ACHN (cell line): ENCODE measurements at regions not wholly inside any gene's neighbourhood (a gene's known extent, or its start where the extent isn't known, plus 50 kb on each side); places are given as distances from the start of the nearest gene placed in this dataset.
"Not testable (repeated sequence)": the region's sequence is repeated elsewhere in the genome, so short reads cannot be mapped to it uniquely, and the experiment has no call there.

ENCODE experiments used
- DNase-seq: peaks from one replicate; pipeline ENCODE4 v3.0.0-alpha.2; 2015
- in situ Hi-C: cut with HindIII; loops from 2 replicates; pipeline ENCODE4 v1.10.0; 2017; ENCODE audit warnings: low sequenced_read_pairs, low pct_ligation_motif_present, low pct_unique_long_range_greater_than_20kb

DNA sequence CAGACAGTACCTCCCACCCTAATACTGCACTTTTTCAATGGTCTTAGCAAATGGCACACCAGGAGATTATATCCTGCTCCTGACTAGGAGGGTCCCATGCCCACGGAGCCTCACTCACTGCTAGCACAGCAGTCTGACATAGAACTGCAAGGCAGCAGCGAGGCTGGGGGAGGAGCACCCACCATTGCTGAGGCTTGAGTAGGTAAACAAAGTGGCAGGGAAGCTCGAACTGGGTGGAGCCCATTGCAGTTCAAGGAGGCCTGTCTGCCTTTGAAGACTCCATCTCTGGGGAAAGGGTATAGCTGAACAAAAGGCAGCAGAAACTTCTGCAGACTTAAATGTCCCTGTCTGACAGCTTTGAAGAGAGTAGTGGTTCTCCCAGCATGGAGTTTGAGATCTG is 544.5 kb upstream of the HTR1E start:
- in situ Hi-C loops, DNase-seq: not testable (repeated sequence)

DNA sequence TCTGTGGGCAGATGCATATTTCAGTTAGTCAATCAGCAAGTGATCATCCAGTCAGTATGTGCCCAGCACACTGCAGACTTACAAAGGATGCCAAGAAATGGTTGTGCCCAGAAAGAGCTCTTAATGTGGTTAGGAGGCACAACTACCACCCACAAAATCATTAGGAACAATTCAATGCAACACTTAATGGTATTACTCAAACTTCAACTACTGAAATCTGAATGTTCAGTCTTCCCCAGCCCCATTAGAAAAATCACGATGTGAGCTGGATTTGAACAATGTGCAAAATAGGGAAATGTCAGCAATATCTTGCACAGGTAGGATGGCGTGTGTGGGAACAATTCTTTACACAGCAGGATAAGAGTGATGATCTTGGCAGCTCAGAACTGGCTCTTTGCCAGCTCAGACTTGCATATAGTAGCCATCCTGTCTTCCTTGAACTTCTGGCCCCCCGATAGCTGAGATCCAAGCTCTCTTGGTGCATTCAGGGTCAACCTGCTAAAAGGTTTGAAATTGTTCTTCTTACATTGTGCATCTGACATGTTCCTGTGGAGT is 556.7 kb upstream of the HTR1E start:
- in situ Hi-C loops = no loop called here
- no peak for DNase-seq

DNA sequence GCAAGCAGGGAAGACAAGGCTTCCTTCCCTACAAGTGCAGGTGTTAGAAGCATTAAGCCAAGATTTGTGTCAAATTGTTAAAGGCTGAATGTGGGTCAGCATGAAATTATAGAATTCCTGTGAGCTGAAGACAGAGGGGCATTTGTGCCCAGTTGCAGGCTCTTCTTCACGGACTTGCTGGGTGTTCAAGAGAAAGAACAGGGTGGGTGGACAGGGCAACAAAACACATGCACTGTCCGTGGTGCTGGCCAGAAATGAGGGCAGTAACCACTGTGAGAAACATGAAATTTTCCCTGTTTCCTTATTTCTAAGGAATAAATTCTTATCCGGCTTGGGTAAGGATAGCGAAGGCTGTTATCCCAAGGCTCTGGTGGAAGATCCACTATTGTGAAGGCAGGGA is 579.5 kb upstream of the HTR1E start:
- no peak for DNase-seq
- in situ Hi-C loops = no loop called here

DNA sequence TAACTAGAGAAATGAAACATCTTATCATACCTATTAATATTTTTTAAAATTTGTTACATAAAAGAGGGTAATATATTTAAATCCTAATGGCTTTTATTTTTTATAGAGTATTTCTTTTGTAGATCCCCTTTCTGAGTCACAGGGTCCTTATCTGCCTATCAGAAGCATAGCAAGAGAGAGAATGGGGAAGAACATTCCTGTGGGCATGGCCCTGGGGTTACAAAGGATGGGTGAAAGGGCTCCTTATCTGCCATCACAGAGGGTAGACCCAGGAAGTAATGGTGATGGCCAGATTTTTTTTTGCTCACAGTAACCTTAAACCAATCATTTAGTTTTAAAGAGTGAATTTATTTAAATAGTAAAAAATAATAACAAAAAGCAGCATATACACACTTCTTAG is 582.1 kb upstream of the HTR1E start:
- in situ Hi-C loops = no loop called here
- no peak for DNase-seq

DNA sequence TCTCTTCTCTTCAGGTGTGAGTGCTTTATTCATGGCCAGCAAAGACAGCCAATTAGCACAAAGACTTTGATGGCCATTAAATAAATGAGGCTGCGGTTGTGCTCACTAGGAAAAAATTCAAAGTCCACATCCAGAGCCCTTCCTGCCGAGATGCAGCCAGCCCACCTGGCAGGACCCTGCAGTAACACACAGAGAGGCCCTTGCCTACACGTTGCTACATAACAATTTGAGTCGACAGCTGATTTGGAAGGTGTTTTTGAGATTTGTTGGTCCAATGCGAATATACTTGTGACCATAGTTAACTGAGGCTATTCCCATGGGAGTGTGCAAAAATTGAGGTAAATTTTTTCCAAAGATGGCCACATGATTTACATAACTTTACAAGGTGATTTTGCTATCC is 605.4 kb upstream of the HTR1E start:
- in situ Hi-C loops = no loop called here

DNA sequence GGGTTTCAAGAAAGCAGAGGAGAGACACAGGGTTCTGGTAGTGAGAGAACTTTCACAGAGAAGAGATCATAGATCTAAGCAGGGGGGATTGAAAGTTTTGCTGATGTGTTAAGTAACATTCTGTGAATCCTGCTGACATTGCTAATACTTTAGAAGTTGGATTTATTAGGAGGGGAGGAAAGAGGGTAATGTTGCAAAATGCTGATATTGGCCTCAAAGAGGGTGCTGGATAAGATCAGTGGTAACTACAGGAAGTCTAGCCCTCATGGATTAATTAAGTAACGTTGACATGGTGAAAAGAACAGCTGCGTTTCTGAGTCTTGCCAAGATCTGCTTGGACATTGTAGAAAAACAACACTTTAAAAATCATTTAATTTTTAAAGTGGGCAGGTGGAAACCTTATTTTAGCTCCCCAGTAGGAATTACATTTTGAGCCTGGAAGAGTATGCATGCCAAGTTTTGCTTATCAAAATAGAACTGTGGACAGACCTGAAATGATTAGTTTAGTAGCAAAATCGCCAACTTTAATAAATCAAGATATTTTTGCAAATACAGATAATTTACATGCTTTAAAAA is 606.0 kb upstream of the HTR1E start:
- DNase-seq = no peak

More for the DNA sequence above, 605.4 kb upstream of the HTR1E start:
- DNase-seq = no peak

DNA sequence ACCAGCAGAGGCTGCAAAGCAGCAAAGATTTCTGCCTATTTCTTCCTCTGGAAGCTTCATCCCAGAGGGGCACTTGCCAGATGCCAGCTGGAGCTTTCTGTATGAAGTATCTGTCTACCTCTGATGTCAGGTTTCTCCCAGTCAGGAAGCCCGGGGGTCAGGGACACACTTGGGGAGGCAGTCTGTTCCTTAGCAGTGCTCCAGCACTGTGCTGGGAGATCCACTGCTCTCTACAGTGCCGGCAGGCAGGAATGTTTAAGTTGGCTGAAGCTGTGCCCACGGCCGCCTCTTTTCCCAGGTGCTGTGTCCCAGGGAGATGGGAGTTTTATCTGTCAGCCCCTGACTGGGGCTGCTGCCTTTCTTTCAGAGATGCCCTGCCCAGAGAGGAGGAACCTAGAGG is 631.1 kb upstream of the HTR1E start:
- in situ Hi-C loops = no loop called here
- no peak for DNase-seq

More for the DNA sequence above, 606.0 kb upstream of the HTR1E start:
- in situ Hi-C loops = no loop called here

DNA sequence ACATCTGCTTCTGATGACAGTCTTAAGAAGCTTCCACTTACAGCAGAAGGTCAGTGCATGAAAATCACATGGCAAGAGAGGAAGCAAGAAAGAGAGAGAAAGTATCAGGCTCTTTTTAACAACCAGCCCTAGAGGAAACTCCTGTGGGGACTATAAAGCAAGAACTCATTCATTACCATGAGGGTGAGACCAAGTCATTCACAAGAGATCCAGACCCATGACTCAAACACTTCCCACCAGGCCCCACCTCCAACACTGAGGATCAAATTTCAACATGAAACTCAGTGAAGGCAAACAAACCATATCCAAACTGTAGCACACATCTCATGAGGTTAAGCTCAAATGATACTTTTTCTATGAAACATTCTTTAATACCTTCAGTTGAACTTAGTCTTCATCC is 643.2 kb upstream of the SYNCRIP start:
- in situ Hi-C loops = no loop called here

DNA sequence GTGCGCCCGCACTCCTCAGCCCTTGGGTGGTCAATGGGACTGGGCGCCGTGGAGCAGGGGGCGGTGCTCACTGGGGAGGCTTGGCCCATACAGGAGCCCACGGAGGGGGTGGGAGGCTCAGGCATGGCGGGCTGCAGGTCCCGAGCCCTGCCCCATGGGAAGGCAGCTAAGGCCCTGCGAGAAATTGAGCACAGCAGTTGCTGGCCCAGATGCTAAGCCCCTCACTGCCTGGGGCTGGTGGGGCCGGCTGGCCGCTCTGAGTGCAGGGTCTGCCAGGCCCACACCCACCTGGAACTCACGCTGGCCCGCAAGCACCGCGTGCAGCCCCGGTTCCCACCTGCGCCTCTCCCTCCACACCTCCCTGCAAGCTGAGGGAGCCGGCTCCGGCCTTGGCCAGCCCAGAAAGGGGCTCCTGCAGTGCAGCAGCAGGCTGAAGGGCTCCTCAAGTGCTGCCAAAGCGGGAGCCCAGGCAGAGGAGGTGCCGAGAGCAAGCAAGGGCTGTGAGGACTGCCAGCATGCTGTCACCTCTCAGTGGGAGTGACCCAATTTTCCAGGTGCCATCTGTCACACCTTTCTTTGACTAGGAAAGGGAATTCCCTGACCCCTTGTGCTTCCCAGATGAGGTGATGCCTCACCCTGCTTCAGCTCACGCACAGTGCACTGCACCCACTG is 642.3 kb upstream of the SYNCRIP start:
- DNase-seq, in situ Hi-C loops: not testable (repeated sequence)

More for the DNA sequence above, 643.2 kb upstream of the SYNCRIP start:
- DNase-seq = no peak

DNA sequence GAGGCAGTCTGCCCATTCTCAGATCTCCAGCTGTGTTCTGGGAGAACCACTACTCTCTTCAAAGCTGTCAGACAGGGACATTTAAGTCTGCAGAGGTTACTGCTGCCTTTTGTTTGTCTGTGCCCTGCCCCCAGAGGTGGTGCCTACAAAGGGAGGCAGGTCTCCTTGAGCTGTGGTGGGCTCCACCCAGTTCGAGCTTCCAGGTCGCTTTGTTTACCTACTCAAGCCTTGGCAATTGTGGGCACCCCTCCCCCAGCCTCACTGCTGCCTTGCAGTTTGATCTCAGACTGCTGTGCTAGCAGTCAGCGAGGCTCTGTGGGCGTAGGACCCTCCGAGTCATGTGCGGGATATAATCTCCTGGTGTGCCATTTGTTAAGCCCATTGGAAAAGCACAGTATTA is 640.9 kb upstream of the SYNCRIP start:
- in situ Hi-C loops, DNase-seq: not testable (repeated sequence)

DNA sequence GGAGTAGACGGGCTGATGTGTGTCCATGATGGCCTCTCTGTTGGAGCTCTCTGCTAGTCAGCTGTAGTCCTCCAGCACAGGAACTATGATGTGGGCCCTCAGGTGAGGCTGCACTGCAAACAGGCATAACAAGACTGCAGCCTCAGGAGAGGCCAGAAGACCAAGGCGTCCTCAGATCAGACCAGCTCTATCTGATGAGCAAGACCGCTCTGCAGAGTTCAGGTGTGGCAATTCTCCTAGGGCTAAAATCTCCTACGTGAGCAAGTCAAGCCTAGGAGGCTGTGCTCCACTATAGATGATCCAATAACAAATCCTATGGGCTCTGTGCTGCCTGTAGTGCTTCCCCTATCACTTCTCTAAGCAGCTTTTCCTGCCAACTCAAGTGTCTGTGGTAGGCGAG is 633.4 kb upstream of the SYNCRIP start:
- DNase-seq = no peak
- in situ Hi-C loops = no loop called here

DNA sequence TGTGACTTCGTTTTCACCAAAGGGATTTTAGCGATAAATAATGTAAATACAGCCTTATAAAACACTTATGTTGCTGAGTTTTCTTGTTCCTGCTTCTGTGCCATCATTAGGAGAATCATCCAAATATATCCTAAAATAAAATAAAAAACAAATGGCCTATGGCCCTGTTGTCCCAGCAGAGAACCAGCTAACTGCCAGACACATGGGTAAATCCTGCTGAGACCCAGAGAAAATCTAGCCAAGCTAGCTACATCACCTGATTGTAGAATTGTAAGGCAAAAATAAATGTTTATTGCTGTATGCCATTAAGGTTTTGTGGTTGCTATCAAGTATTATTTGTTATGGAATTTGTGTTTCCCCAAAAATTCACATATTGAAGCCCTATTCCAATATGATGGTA is 631.2 kb upstream of the SYNCRIP start:
- no peak for DNase-seq
- in situ Hi-C loops = no loop called here

DNA sequence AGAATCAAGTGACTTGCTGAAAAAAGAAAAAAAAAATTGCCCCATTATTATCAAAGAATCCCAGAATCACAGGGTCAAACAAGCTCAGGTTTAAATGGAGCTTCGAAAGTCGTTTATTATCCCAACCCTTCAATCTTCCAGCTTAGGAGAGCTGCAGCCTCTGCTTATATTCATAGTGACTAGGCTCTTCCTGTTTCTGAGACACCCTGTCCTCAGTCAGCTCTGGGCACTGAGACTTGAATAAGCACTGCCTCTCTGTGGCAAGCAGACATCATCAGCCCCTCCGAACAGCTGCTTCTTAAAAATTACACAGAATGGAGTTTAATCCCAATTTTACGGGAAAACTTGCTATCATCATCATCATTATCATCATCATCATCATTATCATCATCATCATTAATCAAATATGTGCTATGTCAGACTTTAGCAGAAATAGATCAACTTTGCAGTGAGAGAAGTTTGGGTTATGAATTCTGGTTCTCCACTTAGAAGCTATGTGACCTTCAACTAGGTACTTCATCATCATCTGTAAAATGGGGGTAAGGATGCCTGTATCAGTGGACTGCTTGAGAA is 614.0 kb upstream of the SYNCRIP start:
- DNase-seq = no peak
- in situ Hi-C loops = no loop called here

DNA sequence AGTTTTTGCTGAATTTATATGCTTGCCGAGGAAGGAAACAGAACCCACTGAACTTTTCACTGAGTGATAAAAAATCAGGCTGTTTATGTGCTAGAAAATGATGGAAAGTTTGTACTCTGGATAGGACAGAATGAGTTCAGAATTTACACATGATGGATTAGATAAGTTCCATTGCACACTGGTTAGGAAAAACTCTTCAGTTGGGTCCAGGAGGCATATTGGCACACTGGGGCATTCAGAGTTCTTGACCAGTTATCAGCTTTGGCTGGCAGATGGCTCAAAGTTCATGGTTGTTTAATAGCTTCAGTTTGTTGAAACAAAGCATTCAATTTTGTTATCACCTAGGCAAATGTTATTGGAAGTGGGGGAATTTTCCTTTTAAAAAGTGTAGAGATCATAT is 613.3 kb upstream of the SYNCRIP start:
- in situ Hi-C loops = no loop called here
- DNase-seq = no peak

DNA sequence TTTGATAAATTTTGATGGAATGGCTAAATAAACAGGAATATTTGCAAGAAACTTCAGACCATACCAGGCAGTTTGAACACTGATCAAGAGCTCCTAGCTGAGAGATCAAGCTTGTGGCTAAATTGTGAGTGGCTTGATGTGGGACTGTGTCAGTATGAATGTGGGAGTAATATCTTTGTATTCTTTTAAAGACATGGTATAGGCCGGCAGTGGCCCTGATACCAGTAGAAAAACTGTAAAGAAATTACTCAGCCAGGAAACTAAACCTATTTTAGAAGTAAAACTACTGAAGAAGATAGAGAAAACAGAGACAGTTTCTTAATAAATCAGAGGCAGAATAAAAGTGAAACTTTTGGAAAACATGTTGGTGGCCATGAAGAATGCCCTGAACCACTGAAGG is 608.4 kb upstream of the SYNCRIP start:
- DNase-seq = no peak
- in situ Hi-C loops = no loop called here

DNA sequence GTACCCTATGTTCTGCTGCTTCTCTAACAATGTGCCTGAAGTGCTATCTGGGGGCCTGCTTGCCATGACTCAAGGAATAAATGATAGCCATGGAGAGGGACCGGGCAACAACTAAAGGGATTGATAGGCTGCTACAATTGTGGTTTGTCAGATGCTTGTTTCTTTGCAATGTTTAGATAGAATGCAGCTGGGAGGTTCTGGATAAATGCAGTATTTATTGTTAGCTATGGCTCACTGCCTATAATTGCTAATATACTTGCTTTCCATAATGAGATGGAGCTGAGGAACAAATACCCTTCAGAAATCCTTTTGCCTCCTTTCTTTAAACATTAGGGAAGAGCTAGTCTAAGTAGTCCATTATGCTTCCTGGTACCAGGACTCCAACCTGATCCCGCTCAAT is 575.2 kb upstream of the SYNCRIP start:
- DNase-seq = no peak

DNA sequence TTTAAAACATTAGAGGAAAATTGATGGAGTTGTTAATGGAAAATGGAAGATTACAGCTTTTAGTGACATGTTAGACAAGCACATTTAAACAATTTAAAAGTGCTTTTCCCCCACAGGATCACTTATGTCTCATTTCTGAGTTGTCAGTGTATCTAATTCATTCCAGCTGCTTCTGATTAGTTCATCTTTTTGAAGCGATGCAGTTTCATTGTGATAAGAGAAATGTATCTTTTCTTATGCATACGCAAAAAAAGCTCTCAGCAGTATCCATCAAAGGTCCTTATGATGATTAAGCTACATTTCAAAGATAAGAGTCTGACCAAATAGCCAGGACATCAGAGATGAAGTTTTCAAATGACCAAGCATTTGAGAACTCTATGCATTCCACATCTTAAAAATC is 572.6 kb upstream of the SYNCRIP start:
- DNase-seq = no peak
- in situ Hi-C loops = no loop called here

More for the DNA sequence above, 575.2 kb upstream of the SYNCRIP start:
- in situ Hi-C loops = no loop called here

DNA sequence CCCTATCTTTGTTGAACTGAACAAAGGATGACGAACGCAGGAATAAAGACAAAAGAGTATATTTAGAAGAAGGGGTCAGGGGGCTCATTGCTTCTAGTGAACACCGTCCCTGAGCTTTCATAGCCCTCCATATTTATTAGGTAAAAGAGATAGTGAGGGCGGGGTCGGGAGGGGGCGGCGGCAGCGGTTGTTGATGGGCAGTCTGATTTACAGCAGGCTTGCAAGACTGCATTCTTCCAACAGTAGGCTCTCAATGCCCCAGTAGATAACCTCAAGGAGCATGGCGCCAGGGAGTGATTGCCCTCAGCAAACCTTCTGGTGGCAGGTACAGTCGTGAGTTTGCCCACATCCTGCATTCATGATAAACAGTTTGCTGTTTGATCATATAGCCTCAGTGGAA is 563.3 kb upstream of the SYNCRIP start:
- in situ Hi-C loops = no loop called here
- DNase-seq = no peak

DNA sequence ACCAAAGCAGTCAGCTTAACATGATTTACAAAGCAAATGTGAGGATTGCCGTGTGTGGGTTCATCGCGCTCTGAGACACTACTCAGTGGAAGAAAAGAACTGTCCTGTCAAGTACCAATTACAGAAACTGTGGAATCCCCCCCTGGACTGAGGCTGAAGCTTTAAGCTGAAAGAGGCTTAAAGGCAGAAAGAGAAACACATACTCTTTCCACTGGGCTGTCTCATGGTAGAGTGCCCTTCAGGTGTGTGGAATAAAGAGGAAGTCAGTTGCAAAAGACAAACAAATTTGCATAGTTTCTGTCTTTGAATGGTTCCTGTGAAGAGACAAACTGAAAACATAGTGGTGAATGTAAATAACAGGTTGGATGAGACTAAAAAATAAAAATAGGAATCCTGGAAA is 560.4 kb upstream of the SYNCRIP start:
- no peak for DNase-seq
- in situ Hi-C loops = no loop called here

DNA sequence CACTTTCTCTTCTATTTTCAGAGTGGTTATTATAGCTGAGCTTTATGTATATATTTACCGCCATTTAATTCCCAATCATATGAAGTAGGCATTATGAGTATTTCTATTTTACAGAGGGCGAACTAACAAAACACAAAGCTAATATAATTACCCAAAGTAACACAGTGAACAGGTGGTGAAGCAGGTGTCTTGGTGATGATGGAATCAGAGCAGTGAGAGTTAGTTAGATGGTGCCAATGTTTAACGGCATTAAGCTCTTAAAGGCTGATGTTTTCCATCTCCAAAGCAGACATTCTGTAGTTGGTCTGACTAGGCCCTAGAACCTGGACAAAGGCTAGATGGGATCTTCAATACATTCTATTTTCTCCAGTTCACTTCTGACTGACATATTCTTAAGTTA is 551.1 kb upstream of the SYNCRIP start:
- DNase-seq = no peak
- in situ Hi-C loops = no loop called here
